HG03378 (cell line): ENCODE measurements at regions not wholly inside any gene's neighbourhood (a gene's known extent, or its start where the extent isn't known, plus 50 kb on each side); places are given as distances from the start of the nearest gene placed in this dataset.

Source experiments
- ATAC-seq: cut with Tn5 transposase; IDR thresholded peaks from one replicate; pipeline ENCODE4 v1.9.1; 2021; ENCODE audit warnings: mild to moderate bottlenecking, moderate library complexity; ENCODE audit not compliant: unreplicated experiment

DNA sequence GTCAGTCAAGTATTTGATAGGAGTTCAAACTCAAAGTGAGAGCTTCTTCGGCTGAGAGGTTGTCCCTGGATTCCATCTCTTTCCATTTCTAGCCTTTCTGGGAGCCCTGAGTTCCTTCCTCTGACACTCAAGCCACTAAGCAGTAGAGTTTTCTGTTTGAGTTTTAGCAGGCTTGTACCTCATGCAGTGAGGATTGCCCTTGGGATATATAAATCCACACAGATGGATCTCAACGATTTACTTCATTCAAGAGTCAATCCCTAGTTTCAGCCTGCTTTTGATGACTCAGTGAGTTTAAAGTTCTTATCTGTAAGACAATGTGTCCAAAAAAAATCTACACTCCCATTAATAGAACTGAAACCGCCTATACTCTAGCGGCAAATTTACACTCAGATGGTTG lies 2240.9 kb upstream of the WWC1 start:
- ATAC-seq, result no peak

- ATAC-seq, result no peak
These were observed 2232.8 kb upstream of the WWC1 start for GRCh38 chr5:166058660-166059059.

DNA sequence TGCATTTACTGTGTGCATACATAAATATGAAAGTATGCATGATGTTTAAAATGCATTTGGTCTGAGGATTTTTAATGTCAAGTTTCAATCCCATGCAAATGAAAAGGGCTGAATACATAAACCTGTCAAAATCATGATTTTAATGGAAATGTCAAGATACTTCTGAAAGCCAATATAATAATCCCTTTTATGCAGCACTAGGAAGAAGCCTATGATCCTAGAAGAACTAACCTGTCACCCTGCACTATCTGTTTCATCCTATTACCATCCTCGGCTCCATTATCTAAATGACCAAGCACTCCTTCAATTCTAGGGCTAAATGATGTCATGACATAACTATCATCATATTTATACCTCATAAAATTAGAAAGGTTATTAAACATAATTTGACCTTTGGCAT lies 2229.4 kb upstream of the WWC1 start:
- ATAC-seq, result no peak

DNA sequence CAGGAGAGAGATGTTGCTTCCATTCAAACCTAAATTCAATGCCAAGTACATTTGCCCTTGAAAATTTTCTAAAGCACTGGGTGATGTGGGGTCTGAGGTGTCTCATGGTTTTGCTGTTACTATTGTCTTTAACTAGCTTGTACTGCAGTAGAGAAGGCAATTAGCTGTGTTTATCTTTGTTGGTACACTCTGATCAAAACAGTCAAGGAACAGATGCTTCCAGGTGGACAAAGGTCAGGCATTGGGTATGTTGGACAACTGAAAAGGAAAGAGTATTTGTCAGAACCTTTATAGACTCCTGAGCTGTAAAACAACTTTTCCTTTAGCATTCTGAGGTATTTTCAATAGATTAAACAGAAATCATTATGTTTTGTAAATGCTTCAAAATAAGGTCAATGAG lies 2228.7 kb upstream of the WWC1 start:
- ATAC-seq, result no peak

- ATAC-seq, result no peak
These were observed 2228.2 kb upstream of the WWC1 start for GRCh38 chr5:166063261-166063660.

DNA sequence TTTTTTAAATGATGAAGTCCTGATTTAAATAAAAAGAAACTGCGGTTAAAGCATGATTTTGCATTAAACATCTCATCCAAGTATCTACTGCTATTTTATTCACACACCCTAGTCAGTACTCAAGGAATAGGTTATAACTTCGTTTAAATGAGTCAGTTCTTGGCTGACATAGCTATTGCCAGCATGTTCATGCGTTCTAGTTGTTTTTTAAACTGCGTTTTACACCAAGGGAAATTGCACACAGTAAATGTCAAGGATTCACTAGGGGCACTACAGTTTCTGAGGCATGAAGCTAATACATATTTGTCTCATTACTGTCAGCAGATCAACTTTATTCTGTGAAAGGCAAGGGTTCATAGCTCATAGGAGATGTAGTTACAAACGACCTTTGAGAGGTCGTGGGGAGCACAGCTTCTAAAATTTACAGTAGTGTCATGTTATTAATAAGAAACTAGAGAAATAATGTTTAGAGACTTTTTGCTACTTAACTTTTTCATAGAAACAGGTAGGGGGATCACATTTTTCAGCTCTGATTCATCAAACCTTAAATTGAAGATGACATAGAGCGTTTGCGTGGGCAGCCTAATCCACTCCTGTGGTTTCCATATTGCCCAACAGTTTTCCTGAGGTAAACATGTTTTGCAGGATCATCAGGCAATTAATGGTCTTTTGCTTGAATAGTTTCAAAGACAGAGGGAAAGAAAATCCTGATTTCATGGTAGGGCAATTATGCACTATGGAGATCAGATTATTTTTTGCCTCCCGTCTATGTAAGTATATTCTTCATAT lies 2222.7 kb upstream of the WWC1 start:
- ATAC-seq, result no peak

- ATAC-seq, result no peak
These were observed 2217.4 kb upstream of the WWC1 start for GRCh38 chr5:166073901-166074581.

DNA sequence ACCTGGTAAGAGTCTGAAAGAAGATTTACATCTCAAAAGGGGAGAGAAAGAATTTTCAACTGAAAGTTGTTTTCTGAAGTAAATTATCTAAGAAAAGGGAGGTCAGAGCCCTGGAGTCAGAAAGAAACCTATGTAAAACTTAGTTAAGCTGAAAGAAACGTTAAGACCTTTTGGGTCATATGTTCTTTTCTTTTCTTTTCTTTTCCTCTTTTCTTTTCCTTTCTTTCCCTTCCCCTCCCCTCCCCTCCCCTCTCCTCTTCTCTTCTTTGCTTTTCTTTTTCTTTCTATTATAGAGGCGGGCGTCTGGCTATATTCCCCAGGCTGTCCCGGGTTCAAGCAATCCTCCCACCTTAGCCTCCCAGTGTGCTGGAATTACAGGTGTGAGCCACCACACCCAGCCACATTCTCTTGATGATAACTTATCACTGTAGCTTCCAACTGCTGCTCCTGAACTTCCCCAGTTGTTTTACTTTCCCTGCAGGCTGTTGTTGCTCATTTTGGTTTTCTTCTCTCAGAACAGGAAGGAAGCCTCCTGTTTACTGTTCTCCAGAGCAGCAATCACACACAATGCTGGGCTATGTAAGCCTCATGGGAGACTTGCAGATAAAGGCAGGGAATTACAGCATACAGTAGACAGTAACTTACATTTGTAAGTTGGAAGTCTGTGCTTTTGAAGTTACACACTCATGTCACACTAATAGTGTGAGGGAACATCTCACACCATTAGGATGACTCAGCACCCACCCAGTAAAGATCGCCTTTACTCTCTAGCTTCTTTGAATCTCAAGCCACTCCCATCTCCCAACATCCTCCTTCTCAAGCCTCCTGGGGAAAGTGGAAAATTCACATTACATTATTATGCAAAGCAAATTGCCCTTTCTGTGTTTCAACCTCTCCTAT lies 2216.6 kb upstream of the WWC1 start:
- no peak for ATAC-seq

DNA sequence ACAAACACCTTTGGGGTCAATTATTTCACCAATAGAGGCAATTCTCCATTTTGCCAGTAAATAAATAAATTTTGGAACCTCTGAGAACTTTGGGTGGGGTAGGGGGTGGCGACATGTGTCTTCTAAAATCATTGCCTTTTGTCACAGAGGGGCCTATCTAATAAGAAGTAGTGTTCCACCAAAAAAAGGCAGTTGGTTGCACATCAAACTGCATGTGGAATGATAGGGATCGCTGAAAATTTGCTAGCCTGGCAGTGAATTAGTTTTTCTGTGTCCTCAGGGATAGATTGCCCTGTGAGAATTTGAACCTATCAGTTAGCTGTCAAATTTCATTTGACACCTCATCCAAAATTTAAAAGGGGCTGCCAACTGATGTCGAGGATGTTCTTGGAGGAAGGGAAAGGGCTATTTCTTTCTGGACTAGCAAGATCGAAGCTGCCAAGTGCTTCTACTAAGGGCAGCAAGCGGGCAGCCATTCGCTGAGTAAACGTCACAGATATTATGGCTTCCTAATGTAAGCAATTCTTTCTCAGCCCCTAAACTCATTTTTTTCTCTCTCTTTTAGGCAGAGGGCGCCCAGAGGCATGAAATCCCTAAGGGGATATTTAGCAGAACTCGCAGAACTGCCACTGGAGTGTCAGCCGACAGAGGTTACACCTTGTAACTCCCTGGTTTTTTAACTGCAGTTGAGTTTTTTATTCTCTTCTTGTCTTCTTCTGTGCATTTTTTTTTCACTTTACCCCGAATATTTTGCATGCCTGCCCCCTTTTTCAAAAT lies 2208.1 kb upstream of the WWC1 start:
- ATAC-seq, result no peak

GRCh38 chr5:166086568-166086967 lies 2204.9 kb upstream of the WWC1 start:
- no peak for ATAC-seq

DNA sequence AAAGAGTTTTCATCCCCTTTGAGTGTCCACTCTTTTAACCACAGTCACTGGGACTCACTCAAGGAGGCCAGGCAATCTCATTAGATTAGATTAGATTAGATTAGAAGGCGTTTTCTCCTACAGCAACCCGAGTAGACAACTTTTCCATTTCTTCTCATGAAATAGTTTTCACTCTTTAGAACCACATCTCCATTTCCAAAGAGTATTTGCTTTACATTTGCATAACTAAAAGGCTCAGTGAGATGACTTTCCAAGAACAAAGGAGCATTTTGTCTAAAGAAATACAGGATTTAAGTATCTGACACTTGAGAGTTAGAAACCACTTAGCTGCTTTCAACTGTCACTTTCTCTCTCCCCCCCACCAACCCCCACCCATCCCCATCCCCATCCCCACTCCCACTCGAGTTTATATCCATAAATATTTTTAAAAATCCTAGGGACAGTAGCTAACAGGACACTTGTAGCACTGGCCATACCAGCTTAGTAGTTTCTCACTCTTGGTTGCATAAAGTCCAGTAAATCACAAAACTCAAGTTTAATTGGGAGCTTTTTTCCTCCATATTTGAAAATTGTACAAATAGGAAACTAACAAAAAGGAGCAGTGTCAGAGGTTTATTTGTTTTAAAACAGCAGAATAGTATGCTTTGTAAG lies 2202.9 kb upstream of the WWC1 start:
- no peak for ATAC-seq

DNA sequence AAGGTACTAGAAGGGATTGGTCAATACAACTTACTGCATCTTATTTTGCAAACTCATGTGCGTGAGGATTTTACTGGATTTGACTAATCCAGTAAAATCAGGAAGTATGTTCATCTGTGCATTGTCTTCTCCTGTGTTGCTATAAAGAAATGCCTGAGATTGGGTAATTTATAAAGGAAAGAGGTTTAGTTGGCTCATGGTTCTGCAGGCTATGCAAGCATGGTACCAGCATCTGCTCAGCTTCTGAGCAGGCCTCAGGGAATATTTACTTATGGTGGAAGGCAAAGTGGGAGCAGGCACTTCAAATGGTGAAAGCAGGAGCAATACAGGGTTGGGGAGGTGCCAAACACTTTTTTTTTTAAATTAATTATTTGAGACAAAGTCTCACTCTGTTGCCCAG lies 2199.5 kb upstream of the WWC1 start:
- no peak for ATAC-seq

- ATAC-seq, result no peak
These were observed 2198.1 kb upstream of the WWC1 start for GRCh38 chr5:166093312-166093711.

DNA sequence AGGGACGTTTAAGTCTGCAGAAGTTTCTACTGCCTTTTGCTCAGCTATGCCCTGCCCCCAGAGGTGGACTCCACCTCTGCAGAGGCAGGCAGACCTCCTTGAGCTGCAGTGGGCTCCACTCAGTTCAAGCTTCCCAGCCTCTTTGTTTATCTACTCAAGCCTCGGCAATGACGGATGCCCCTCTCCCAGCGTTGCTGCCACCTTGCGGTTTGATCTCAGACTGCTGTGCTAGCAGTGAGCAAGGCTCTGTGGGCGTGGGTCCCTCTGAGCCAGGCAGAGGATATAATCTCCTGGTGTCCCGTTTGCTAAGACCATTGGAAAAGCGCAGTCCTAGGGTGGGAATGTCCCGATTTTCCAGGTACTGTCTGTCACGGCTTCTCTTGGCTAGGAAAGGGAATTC lies 2188.5 kb upstream of the WWC1 start:
- ATAC-seq, result no peak

DNA sequence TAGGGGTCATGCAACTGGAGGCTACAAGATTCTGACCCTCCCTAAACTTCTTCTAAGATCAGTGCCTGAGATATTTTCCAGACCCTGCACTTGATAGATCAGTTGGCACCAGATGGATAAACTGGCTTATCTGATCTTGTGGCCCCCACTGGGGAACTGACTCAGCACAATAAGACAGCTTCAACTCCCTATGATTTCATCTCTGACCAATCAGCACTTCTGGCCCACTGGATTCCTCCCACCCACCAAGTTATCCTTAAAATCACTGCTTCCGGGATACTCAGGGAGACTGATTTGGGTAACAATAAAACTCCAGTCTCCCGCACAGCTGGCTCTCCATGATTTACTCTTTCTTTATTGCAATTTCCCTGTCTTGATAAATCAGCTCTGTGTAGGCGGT lies 2180.4 kb upstream of the WWC1 start:
- no peak for ATAC-seq

DNA sequence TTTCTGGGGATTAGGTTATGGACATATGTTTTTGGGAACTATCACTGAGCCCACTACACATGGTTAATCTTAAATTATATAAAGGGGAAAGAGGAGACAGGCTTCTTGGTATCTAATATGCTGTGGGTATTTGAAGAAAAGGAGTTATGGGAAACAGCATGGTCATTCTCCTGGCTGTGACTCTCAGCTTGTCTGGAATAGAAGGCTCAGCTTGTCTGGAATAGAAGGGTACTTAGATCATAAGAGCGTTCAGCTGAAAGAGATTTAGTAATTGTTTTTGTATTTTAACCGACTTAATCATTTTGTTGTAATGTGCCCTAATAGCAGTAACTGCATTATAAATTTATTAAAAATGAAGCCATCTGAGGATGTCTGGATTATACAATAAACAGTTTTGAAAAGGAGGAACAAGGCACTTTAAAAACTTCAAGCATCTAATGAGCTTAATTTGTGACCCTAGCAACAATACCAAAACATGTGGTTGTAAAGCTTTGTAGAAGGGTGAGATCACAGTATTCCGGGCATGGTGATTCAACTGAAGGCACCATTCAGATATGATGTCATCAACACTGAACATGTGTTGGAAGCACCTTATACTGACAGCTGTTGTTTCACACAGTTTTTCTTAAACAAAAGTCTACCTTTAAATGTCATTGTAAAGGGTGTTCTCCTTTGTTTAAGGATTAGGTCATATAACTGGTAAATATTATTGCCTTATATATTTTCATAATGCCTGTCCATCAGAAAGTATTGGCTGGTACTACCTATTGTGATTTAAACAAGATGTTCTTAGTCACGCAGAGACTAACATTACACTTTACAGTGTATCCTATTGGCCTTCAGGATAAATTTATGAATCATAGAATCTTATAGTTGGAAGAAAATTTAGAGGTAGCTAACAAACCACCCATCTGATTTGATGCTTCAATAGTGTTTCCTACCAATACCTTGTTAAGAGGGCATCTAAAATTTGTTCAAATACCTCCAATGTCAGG lies 2174.1 kb upstream of the WWC1 start:
- no peak for ATAC-seq

DNA sequence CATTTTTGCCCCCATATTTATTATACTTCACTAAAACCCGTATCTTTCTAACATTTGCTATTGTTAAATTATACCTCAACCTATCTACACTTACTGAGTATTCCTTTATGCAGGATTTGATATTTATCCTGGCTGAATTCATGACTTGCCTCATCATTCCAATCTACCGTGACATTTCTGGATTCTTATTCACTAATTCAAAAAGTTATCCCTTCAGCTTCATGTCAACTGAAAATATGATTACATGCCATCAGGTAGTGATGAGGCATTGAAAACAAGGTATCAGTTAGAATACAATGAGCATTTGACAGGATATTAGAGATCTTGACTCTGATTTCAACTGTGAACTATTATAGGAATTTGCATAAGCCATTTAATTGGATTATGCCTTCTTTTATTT lies 2171.9 kb upstream of the WWC1 start:
- ATAC-seq, result no peak

DNA sequence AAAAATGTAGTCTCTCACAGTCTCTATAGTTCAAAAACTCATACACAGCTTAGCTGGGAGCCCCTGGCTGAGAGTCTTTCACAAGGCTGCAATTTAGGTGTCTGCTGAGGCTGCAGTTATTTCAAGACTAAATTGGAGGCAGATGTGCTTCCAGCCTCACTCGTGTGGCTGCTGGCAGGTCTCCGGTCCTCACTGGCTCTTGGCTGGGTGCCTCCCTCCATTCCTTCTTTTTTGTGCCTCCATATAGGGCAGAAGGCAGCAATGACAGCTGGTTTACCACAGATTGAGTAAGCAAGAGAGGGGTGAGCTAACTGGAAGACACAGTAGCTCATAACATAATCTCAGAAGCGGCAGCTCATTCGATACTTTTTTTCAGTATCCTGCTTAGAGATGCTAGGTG lies 2167.7 kb upstream of the WWC1 start:
- ATAC-seq, result no peak
